Gastrocnemius medialis (tissue), 4 donors: ENCODE measurements at regions not wholly inside any gene's neighbourhood (a gene's known extent, or its start where the extent isn't known, plus 50 kb on each side); places are given as distances from the start of the nearest gene placed in this dataset.

ENCODE experiments used
- CTCF ChIP-seq, 5 experiments: fragments of 450-650 bp in 3 of 5; fragments of 200-600 bp in 2 of 5; sonication (generic) in 2 of 5; IDR thresholded peaks in 4 of 5; conservative IDR thresholded peaks in 1 of 5; 1 replicate in 4 of 5; 2 replicates in 1 of 5; pipeline ENCODE4 v1.5.1; 2016 to 2019; ENCODE audit warnings: antibody characterized with exemption in 5 of 5, mild to moderate bottlenecking in 3 of 5, moderate library complexity in 3 of 5
- POLR2A ChIP-seq, 2 donors: fragments of 450-650 bp; IDR thresholded peaks; one replicate each; pipeline ENCODE4 v1.6.1; 2017; ENCODE audit warnings: antibody characterized with exemption in 2 of 2, mild to moderate bottlenecking in 2 of 2, moderate library complexity in 2 of 2

DNA sequence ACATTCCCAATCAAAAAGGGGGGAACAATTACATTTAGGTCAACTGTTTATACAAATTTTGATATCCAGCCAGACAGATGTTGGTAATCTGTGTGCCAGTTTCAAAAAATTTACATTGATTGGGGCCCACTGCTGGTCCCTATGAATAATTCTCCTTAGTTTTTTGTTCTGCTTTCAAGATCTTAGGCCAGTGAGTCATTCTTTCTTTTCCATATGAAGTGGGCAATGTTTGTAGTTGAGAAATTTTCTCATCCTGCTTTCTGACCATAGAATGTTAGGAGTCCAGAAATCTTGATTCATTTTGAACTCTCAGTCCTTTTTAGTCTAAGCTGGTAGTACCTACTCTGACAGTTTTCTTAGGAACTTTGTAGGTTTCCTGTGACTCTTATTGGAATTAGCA lies 244.3 kb downstream of the DIO2 start:
- TF ChIP-seq CTCF (IDR thresholded peaks at IDR 0.05 in 4 of 5, conservative IDR thresholded peaks at IDR 0.05 in 1 of 5) (no peak), POLR2A (IDR thresholded peaks at IDR 0.05) (no peak)
